ENCODE measurements at regions not wholly inside any gene's neighbourhood (a gene's known extent, or its start where the extent isn't known, plus 50 kb on each side); places are given as distances from the start of the nearest gene placed in this dataset.

DNA sequence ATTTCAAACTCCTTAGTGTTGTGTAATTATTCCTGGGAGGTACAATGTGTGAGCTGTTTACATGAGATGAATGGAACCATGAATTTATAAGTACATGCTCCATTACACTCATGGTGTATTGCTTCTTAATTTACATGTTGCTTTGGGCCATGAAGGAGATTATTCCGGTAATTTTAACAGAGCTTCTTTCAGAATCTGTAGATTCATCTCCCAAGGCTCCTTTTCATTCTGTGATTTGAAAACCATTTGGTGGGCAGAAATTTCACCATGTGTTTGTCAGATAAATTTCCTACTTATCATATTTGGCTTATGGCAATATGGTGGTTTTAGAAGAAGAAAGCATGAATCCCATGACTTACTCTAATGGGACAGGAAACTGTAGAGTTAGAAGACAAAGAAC lies 421.6 kb upstream of the EYS start:
- TF ChIP-seq, protein P1, sequence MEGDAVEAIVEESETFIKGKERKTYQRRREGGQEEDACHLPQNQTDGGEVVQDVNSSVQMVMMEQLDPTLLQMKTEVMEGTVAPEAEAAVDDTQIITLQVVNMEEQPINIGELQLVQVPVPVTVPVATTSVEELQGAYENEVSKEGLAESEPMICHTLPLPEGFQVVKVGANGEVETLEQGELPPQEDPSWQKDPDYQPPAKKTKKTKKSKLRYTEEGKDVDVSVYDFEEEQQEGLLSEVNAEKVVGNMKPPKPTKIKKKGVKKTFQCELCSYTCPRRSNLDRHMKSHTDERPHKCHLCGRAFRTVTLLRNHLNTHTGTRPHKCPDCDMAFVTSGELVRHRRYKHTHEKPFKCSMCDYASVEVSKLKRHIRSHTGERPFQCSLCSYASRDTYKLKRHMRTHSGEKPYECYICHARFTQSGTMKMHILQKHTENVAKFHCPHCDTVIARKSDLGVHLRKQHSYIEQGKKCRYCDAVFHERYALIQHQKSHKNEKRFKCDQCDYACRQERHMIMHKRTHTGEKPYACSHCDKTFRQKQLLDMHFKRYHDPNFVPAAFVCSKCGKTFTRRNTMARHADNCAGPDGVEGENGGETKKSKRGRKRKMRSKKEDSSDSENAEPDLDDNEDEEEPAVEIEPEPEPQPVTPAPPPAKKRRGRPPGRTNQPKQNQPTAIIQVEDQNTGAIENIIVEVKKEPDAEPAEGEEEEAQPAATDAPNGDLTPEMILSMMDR (IDR thresholded peaks at IDR 0.05), result no peak
- no peak for TF ChIP-seq ZFX (IDR thresholded peaks at IDR 0.05; ENCODE audit: borderline replicate concordance)
